ENCODE measurements at regions not wholly inside any gene's neighbourhood (a gene's known extent, or its start where the extent isn't known, plus 50 kb on each side); places are given as distances from the start of the nearest gene placed in this dataset.

- no peak for TF ChIP-seq CTCF (IDR thresholded peaks at IDR 0.05; ENCODE audit: insufficient read depth, low read length, poor library complexity, severe bottlenecking)
- TF ChIP-seq EZH2phosphoT487 (conservative IDR thresholded peaks at IDR 0.05; ENCODE audit: low read length): no peak
These were observed 198.8 kb upstream of the S1PR3 start for GRCh38 chr9:88792502-88792901.

Data from SU-DHL-6 (cell line).